ENCODE measurements at regions not wholly inside any gene's neighbourhood (a gene's known extent, or its start where the extent isn't known, plus 50 kb on each side); places are given as distances from the start of the nearest gene placed in this dataset.

GRCh38 chr20:60760256-60761000 is 491.6 kb upstream of the CDH4 start:
- CTCF ChIA-PET = interaction anchor here (0.5 kb wide), 1 partner anchor 10 kb away, joined by 3 read pairs; no protein-coding TSS in a partner anchor
- POLR2A ChIA-PET = no interaction called here
- TF ChIP-seq ZNF350 (tag by site-specific recombination; IDR thresholded peaks at IDR 0.05) = no peak
- H3K9me3 ChIP-seq (ENCODE audit: control insufficient read depth, insufficient read depth, low read depth, low read length) = no peaks in the 10 kb centered on the region
- no peaks in the 10 kb centered on the region for H3K4me1 ChIP-seq (ENCODE audit: control insufficient read depth, insufficient read depth, low read length)
- no peak overlapping the region for H3K4me3 ChIP-seq (ENCODE audit: low read depth, low read length)
- no peaks in the 10 kb centered on the region for H3K36me3 ChIP-seq (ENCODE audit: control insufficient read depth in 2 of 2, insufficient read depth in 1 of 2, low read length in 2 of 2)
- no peak overlapping the region for H3K27ac ChIP-seq (ENCODE audit: extremely low read depth, low read depth, low read length)

GRCh38 chr20:60761056-60761455 is 491.0 kb upstream of the CDH4 start:
- no peaks in the 10 kb centered on the region for H3K9me3 ChIP-seq (ENCODE audit: control insufficient read depth, insufficient read depth, low read depth, low read length)
- CTCF ChIA-PET = no interaction called here

GRCh38 chr20:60762386-60762785 is 489.7 kb upstream of the CDH4 start:
- Histone ChIP-seq H3K27ac (ENCODE audit: extremely low read depth, low read depth, low read length) (no peak overlapping the region), H3K9me3 (ENCODE audit: control insufficient read depth, insufficient read depth, low read depth, low read length) (no peaks in the 10 kb centered on the region), H3K4me1 (ENCODE audit: control insufficient read depth, insufficient read depth, low read length) (no peaks in the 10 kb centered on the region), H3K4me3 (ENCODE audit: low read depth, low read length) (no peak overlapping the region), H3K36me3 (ENCODE audit: control insufficient read depth in 2 of 2, insufficient read depth in 1 of 2, low read length in 2 of 2) (no peaks in the 10 kb centered on the region)
- TF ChIP-seq ZNF610 (tag by site-specific recombination; IDR thresholded peaks at IDR 0.05; ENCODE audit: borderline replicate concordance) = no peak
- CTCF ChIA-PET = no interaction called here
- POLR2A ChIA-PET = no interaction called here

More at GRCh38 chr20:60761056-60761455, 491.0 kb upstream of the CDH4 start:
- H3K27ac ChIP-seq (ENCODE audit: extremely low read depth, low read depth, low read length) = no peak overlapping the region
- H3K4me3 ChIP-seq (ENCODE audit: low read depth, low read length) = no peak overlapping the region
- no peaks in the 10 kb centered on the region for H3K36me3 ChIP-seq (ENCODE audit: control insufficient read depth in 2 of 2, insufficient read depth in 1 of 2, low read length in 2 of 2)
- H3K4me1 ChIP-seq (ENCODE audit: control insufficient read depth, insufficient read depth, low read length) = no peaks in the 10 kb centered on the region
- no peak for TF ChIP-seq ZNF394 (tag by site-specific recombination; IDR thresholded peaks at IDR 0.05; ENCODE audit: borderline replicate concordance)
- no peak for TF ChIP-seq ZNF670 (tag by site-specific recombination; IDR thresholded peaks at IDR 0.05; ENCODE audit: low read depth)
- TF ChIP-seq BCL11A (tag by site-specific recombination; IDR thresholded peaks at IDR 0.05; ENCODE audit: low read depth) = no peak
- no peak for TF ChIP-seq FEZF1 (tag by site-specific recombination; IDR thresholded peaks at IDR 0.05)
- no peak for TF ChIP-seq ZBTB10 (tag by site-specific recombination; IDR thresholded peaks at IDR 0.05)
- no peak for TF ChIP-seq SCRT1 (tag by site-specific recombination; IDR thresholded peaks at IDR 0.05; ENCODE audit: borderline replicate concordance)
- POLR2A ChIA-PET = no interaction called here

- POLR2A ChIA-PET = no interaction called here
- CTCF ChIA-PET = no interaction called here
- no peaks in the 10 kb centered on the region for H3K9me3 ChIP-seq (ENCODE audit: control insufficient read depth, insufficient read depth, low read depth, low read length)
- H3K36me3 ChIP-seq (ENCODE audit: control insufficient read depth in 2 of 2, insufficient read depth in 1 of 2, low read length in 2 of 2) = no peaks in the 10 kb centered on the region
- H3K27ac ChIP-seq (ENCODE audit: extremely low read depth, low read depth, low read length) = no peak overlapping the region
- H3K4me1 ChIP-seq (ENCODE audit: control insufficient read depth, insufficient read depth, low read length) = no peaks in the 10 kb centered on the region
- no peak overlapping the region for H3K4me3 ChIP-seq (ENCODE audit: low read depth, low read length)
- TF ChIP-seq PRDM4 (tag by site-specific recombination; IDR thresholded peaks at IDR 0.05) (no peak), ZNF530 (tag by site-specific recombination; IDR thresholded peaks at IDR 0.05; ENCODE audit: low read depth) (no peak), MEIS1 (CRISPR knock-in tag; IDR thresholded peaks at IDR 0.05; ENCODE audit: borderline replicate concordance) (no peak), ZNF138 (tag by site-specific recombination; IDR thresholded peaks at IDR 0.05; ENCODE audit: borderline replicate concordance) (no peak), ZNF677 (tag by site-specific recombination; IDR thresholded peaks at IDR 0.05) (no peak), ZNF624 (tag by site-specific recombination; IDR thresholded peaks at IDR 0.05) (no peak), ZNF701 (tag by site-specific recombination; IDR thresholded peaks at IDR 0.05) (no peak), ZNF843 (tag by site-specific recombination; IDR thresholded peaks at IDR 0.05) (no peak), ZNF449 (tag by site-specific recombination; IDR thresholded peaks at IDR 0.05) (no peak), ZNF211 (tag by site-specific recombination; IDR thresholded peaks at IDR 0.05; ENCODE audit: low read depth) (no peak), ZNF830 (tag by site-specific recombination; IDR thresholded peaks at IDR 0.05; ENCODE audit: low read depth) (no peak), SALL2 (tag by site-specific recombination; IDR thresholded peaks at IDR 0.05; ENCODE audit: borderline replicate concordance) (no peak), ZNF174 (tag by site-specific recombination; IDR thresholded peaks at IDR 0.05) (no peak), ZFP41 (tag by site-specific recombination; IDR thresholded peaks at IDR 0.05; ENCODE audit: borderline replicate concordance) (no peak)
Measured at GRCh38 chr20:60764328-60764727, 487.7 kb upstream of the CDH4 start.

Data from HEK293 (cell line).